Progenitor cell of endocrine pancreas (in vitro differentiated cells): ENCODE measurements at regions not wholly inside any gene's neighbourhood (a gene's known extent, or its start where the extent isn't known, plus 50 kb on each side); places are given as distances from the start of the nearest gene placed in this dataset.
A peak's percentile ranks its signal among the peaks of the same experiment; 100 is the strongest.

ENCODE experiments used
- DNase-seq: peaks from one replicate; pipeline ENCODE4 v3.0.0; 2021; ENCODE audit warnings: low spot score; ENCODE audit not compliant: unreplicated experiment
- H3K27ac Mint-ChIP-seq: 2 replicates; pipeline ENCODE4 v1.8.0; 2021; ENCODE audit warnings: mild to moderate bottlenecking, moderate library complexity, mixed read lengths
- H3K27me3 Mint-ChIP-seq: 2 replicates; pipeline ENCODE4 v1.8.0; 2021; ENCODE audit warnings: mixed read lengths
- H3K36me3 Mint-ChIP-seq: 2 replicates; pipeline ENCODE4 v1.8.0; 2022; ENCODE audit warnings: mixed read lengths; ENCODE audit not compliant: insufficient read depth
- H3K4me1 Mint-ChIP-seq: 2 replicates; pipeline ENCODE4 v1.8.0; 2021; ENCODE audit warnings: low read depth, mixed read lengths
- H3K4me3 Mint-ChIP-seq: 2 replicates; pipeline ENCODE4 v1.8.0; 2021; ENCODE audit warnings: low read depth, mild to moderate bottlenecking, moderate library complexity, mixed read lengths
- H3K9me3 Mint-ChIP-seq: 2 replicates; pipeline ENCODE4 v1.8.0; 2021; ENCODE audit warnings: low read depth, mixed read lengths
- TF ChIP-seq, protein P1 (sequence below): fragments of 200-600 bp; sonication (generic); IDR thresholded peaks from one replicate; pipeline ENCODE4 v1.5.0; 2021; ENCODE audit warnings: antibody characterized with exemption, mild to moderate bottlenecking; ENCODE audit not compliant: unreplicated experiment

DNA sequence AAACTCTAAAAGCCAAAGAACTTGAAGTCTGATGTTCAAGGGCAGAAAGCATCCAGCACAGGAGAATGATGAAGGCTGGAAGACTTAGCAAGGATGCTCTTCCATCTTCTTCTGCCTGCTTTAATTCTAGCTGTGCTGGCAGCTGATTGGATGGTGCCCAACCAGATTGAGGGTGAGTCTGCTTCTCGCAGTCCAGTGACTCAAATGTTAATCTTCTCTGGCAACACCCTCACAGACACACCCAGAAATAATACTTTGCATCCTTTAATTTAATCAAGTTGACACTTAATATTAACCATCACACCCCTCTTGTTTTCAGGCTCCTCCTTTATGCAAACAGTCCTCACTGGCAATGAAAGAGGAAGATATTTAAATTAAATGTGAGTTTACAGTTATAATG lies 321.7 kb downstream of the TEX13C start:
- no peaks in the 10 kb centered on the region for H3K27me3 Mint-ChIP-seq
- TF ChIP-seq, protein P1, sequence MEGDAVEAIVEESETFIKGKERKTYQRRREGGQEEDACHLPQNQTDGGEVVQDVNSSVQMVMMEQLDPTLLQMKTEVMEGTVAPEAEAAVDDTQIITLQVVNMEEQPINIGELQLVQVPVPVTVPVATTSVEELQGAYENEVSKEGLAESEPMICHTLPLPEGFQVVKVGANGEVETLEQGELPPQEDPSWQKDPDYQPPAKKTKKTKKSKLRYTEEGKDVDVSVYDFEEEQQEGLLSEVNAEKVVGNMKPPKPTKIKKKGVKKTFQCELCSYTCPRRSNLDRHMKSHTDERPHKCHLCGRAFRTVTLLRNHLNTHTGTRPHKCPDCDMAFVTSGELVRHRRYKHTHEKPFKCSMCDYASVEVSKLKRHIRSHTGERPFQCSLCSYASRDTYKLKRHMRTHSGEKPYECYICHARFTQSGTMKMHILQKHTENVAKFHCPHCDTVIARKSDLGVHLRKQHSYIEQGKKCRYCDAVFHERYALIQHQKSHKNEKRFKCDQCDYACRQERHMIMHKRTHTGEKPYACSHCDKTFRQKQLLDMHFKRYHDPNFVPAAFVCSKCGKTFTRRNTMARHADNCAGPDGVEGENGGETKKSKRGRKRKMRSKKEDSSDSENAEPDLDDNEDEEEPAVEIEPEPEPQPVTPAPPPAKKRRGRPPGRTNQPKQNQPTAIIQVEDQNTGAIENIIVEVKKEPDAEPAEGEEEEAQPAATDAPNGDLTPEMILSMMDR = no peak
- H3K4me1 Mint-ChIP-seq = no peaks in the 10 kb centered on the region
- H3K27ac Mint-ChIP-seq = no peak overlapping the region
- peaks cover 5% of the 10 kb centered on the region for H3K9me3 Mint-ChIP-seq
- DNase-seq = no peak
- no peaks in the 10 kb centered on the region for H3K36me3 Mint-ChIP-seq
- no peak overlapping the region for H3K4me3 Mint-ChIP-seq

DNA sequence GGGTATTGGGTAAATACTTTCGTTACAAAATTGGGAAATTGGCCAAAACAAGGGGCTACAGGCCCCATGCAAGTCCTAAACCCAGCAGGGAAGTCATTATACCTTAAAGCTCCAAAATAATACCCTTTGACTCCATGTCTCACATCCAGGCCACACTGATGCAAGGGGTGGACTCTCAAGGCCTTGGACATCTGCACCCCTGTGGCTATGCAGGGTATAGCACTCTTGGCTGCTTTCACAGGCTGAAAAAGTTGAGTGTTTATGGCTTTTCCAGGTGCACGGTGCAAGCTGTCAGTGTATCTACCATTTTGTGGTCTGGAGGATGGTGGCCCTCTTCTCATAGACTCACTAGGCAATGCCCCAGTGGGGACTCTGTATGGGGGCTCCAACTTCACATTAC lies 326.5 kb downstream of the TEX13C start:
- Mint-ChIP-seq H3K36me3 (no peaks in the 10 kb centered on the region), H3K27me3 (no peaks in the 10 kb centered on the region), H3K27ac (no peak overlapping the region), H3K9me3 (peaks cover 5% of the 10 kb centered on the region), H3K4me3 (no peak overlapping the region), H3K4me1 (no peaks in the 10 kb centered on the region)
- TF ChIP-seq, protein P1 = peak; percentile 29
- no peak for DNase-seq

DNA sequence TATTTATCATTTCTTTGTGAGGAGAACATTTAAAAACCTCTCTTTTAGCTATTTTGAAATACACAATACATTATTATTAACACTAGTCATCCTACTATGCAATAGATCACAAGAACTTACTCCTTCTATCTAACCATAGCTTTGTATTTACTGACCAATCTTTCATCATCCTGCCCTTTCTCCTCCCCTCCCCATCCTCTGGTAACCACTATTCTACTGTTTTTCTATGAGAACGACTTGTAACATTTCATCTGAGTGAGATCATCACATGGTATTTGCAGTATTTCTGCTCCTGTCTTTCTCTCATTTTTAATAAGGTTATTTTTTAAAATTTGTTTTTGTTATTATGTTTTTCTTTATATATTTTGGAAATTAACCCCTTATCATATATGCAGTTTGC lies 331.8 kb downstream of the TEX13C start:
- TF ChIP-seq, protein P1 = no peak
- H3K4me1 Mint-ChIP-seq = no peaks in the 10 kb centered on the region
- H3K36me3 Mint-ChIP-seq = no peaks in the 10 kb centered on the region
- no peaks in the 10 kb centered on the region for H3K27me3 Mint-ChIP-seq
- H3K27ac Mint-ChIP-seq = no peak overlapping the region
- peaks cover 1% of the 10 kb centered on the region for H3K9me3 Mint-ChIP-seq
- no peak for DNase-seq
- H3K4me3 Mint-ChIP-seq = no peak overlapping the region

DNA sequence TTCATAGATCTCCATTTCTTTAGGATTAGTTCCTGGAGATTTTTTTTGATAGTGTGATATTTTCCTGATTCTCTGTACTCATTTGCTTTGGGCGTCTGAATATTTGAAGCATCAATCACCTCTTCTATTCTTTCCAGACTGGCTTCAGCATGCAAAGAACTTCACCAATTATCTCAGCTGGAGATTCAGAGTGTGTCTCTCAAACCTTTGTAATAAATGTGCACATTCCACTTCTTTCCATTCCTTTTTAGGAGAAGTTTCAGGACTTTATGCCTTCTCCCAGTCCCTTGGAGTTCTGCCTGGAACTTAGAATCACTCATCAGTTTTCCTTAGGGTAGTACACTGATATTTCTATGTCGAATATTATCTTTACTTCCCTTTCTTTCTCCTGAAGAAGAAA lies 334.8 kb downstream of the TEX13C start:
- Mint-ChIP-seq H3K4me1 (no peaks in the 10 kb centered on the region), H3K36me3 (peaks cover 1% of the 10 kb centered on the region), H3K27me3 (no peaks in the 10 kb centered on the region), H3K9me3 (peaks cover 9% of the 10 kb centered on the region), H3K27ac (no peak overlapping the region), H3K4me3 (no peak overlapping the region)
- DNase-seq = no peak
- TF ChIP-seq, protein P1 = no peak

DNA sequence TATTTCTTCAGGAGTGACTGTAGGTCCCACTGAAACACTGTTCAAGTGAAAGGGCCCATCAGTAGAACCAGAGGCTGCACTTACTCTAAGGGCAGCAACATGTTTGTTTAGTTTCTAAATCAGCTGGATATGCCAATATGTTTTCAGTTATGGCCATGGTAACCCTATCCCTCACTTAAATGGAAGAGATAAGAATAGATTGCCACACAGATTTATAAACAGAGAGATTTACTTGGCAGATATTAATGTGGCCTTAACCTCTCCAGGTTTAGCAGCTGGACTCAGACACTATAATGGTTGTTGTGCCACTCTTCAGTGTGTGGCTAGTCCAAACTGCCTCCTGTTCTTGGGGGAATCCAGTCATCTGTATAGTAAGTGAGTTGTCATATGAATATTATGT lies 354.1 kb downstream of the TEX13C start:
- TF ChIP-seq, protein P1 = no peak
- H3K4me3 Mint-ChIP-seq = no peak overlapping the region
- peaks cover 14% of the 10 kb centered on the region for H3K9me3 Mint-ChIP-seq
- H3K36me3 Mint-ChIP-seq = no peaks in the 10 kb centered on the region
- DNase-seq = no peak
- H3K27me3 Mint-ChIP-seq = no peaks in the 10 kb centered on the region
- H3K4me1 Mint-ChIP-seq = no peaks in the 10 kb centered on the region
- H3K27ac Mint-ChIP-seq = no peak overlapping the region

DNA sequence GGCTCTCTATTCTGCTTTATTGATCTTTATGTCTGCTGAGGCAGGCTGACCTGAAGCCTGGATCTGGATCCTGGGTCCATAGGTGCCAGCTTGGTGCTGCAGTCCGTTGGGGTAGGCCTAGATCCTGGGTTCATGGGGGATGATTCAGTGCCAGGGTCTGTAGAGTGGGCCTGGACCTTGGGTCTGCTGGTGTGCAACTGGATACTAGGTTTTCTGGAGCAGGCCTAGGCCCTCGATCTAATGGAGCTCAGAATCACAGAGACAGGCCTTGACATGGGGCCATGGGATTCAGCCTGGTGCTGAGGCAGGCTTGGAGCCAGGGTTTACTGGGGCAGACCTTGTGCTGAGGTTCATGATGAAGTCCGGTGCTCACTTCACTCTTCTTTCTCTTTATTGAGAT lies 358.6 kb downstream of the TEX13C start:
- Mint-ChIP-seq H3K9me3 (peaks cover 13% of the 10 kb centered on the region), H3K4me3 (no peak overlapping the region)
- TF ChIP-seq, protein P1 = no peak

More for the DNA sequence above, 358.6 kb downstream of the TEX13C start:
- Mint-ChIP-seq H3K36me3 (no peaks in the 10 kb centered on the region), H3K4me1 (no peaks in the 10 kb centered on the region), H3K27ac (no peak overlapping the region), H3K27me3 (no peaks in the 10 kb centered on the region)
- no peak for DNase-seq
